Peyer's patch (tissue), 4 donors: ENCODE measurements at regions not wholly inside any gene's neighbourhood (a gene's known extent, or its start where the extent isn't known, plus 50 kb on each side); places are given as distances from the start of the nearest gene placed in this dataset.
A peak's percentile ranks its signal among the peaks of the same experiment; 100 is the strongest.

Experiments
- DNase-seq, 3 donors: peaks; one replicate each; pipeline ENCODE4 v3.0.0-alpha.2; 2017 to 2019
- H3K27ac ChIP-seq, 4 donors: fragments of 200-600 bp; sonication (generic); one replicate each; pipeline ENCODE4 v1.5.1; 2016 to 2019
- H3K27me3 ChIP-seq, 2 donors: fragments of 200-600 bp; sonication (generic); one replicate each; pipeline ENCODE4 v1.5.1; 2019
- H3K36me3 ChIP-seq, 3 donors: fragments of 200-600 bp; sonication (generic); one replicate each; pipeline ENCODE4 v1.5.1; 2016 to 2019
- H3K4me1 ChIP-seq, 4 donors: fragments of 200-600 bp; sonication (generic); one replicate each; pipeline ENCODE4 v1.5.1; 2016 to 2019
- H3K4me3 ChIP-seq, 4 donors: fragments of 200-600 bp; sonication (generic); 1 replicate in 3 of 4; 2 replicates in 1 of 4; pipeline ENCODE4 v1.5.1; 2016 to 2019; ENCODE audit warnings: mild to moderate bottlenecking in 1 of 4
- H3K9me3 ChIP-seq, 4 donors: fragments of 200-600 bp; sonication (generic); one replicate each; pipeline ENCODE4 v1.5.1; 2016 to 2019; ENCODE audit warnings: mild to moderate bottlenecking in 1 of 4
- POLR2A ChIP-seq, 2 donors: fragments of 450-650 bp; IDR thresholded peaks; one replicate each; pipeline ENCODE4 v1.5.1; 2017; ENCODE audit warnings: antibody characterized with exemption in 2 of 2, mild to moderate bottlenecking in 2 of 2, moderate library complexity in 2 of 2
- TF ChIP-seq, protein P1 (sequence below), 6 experiments: fragments of 450-650 bp in 4 of 6; fragments of 200-600 bp in 2 of 6; sonication (generic) in 1 of 6; IDR thresholded peaks; one replicate each; pipeline ENCODE4 v1.5.1; 2017 to 2019; ENCODE audit warnings: antibody characterized with exemption in 6 of 6, mild to moderate bottlenecking in 3 of 6, moderate library complexity in 1 of 6

DNA sequence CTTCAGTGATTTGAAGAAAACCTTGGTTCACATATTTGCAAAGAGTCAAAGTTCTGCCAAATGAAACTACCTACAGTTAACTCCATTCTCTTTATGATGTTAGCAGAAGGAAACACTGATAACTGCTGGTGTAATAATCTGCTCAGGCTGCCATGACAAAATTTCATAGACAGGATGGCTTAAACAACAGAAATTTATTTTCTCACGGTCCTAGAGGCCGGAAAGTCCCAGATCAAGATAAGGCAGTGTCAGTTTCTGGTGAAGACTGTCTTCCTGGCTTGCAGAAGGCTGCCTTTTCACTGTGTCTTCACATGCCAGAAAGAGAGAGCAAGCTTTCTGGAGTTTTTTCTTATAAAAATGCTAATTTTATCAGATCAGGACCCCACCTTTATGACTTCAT lies 102.4 kb upstream of the PARP8 start:
- no peak for DNase-seq
- TF ChIP-seq, protein P1, sequence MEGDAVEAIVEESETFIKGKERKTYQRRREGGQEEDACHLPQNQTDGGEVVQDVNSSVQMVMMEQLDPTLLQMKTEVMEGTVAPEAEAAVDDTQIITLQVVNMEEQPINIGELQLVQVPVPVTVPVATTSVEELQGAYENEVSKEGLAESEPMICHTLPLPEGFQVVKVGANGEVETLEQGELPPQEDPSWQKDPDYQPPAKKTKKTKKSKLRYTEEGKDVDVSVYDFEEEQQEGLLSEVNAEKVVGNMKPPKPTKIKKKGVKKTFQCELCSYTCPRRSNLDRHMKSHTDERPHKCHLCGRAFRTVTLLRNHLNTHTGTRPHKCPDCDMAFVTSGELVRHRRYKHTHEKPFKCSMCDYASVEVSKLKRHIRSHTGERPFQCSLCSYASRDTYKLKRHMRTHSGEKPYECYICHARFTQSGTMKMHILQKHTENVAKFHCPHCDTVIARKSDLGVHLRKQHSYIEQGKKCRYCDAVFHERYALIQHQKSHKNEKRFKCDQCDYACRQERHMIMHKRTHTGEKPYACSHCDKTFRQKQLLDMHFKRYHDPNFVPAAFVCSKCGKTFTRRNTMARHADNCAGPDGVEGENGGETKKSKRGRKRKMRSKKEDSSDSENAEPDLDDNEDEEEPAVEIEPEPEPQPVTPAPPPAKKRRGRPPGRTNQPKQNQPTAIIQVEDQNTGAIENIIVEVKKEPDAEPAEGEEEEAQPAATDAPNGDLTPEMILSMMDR (IDR thresholded peaks at IDR 0.05): peak in 1 of 6 experiments; percentile 2
- TF ChIP-seq POLR2A (IDR thresholded peaks at IDR 0.05): no peak
- Histone ChIP-seq H3K9me3 (no peaks in the 10 kb centered on the region), H3K4me1 (no peaks in the 10 kb centered on the region), H3K27me3 (no peaks in the 10 kb centered on the region), H3K4me3 (no peak overlapping the region), H3K36me3 (no peaks in the 10 kb centered on the region), H3K27ac (no peak overlapping the region)

- Histone ChIP-seq H3K4me1 (no peaks in the 10 kb centered on the region), H3K4me3 (no peak overlapping the region), H3K9me3 (no peaks in the 10 kb centered on the region), H3K27me3 (no peaks in the 10 kb centered on the region), H3K27ac (no peak overlapping the region), H3K36me3 (no peaks in the 10 kb centered on the region)
- no peak for TF ChIP-seq POLR2A (IDR thresholded peaks at IDR 0.05)
- TF ChIP-seq, protein P1 (IDR thresholded peaks at IDR 0.05): no peak
- no peak for DNase-seq
Observed at GRCh38 chr5:50564558-50564957, 101.9 kb upstream of the PARP8 start.

- no peak for DNase-seq
- H3K36me3 ChIP-seq: no peaks in the 10 kb centered on the region
- TF ChIP-seq, protein P1 (IDR thresholded peaks at IDR 0.05): no peak
- TF ChIP-seq POLR2A (IDR thresholded peaks at IDR 0.05): no peak
Observed at GRCh38 chr5:50574121-50574520, 92.3 kb upstream of the PARP8 start.

DNA sequence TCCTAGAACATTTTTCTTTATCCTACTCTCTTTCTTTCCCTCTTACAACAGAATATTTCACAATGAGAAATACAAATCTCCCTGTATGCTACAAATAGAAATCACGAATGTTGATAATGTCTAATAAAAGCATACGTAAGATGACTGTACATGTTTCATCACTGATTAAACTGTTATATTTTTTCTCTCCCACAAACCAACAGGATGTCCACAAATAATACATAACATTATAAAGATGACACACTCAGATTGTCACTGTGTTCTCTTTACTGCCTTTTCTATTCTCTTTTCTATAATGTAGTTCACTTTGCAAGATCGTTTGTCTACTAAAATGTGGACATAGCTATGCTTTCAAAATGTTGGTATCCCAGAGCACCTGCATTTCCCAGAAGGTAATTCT lies 90.7 kb upstream of the PARP8 start:
- no peak overlapping the region for H3K4me3 ChIP-seq
- no peak overlapping the region for H3K27ac ChIP-seq
- H3K9me3 ChIP-seq: no peaks in the 10 kb centered on the region
- H3K27me3 ChIP-seq: no peaks in the 10 kb centered on the region
- TF ChIP-seq, protein P1 (IDR thresholded peaks at IDR 0.05): no peak
- TF ChIP-seq POLR2A (IDR thresholded peaks at IDR 0.05): no peak
- no peaks in the 10 kb centered on the region for H3K4me1 ChIP-seq
- H3K36me3 ChIP-seq: no peaks in the 10 kb centered on the region
- no peak for DNase-seq

More at GRCh38 chr5:50574121-50574520, 92.3 kb upstream of the PARP8 start:
- Histone ChIP-seq H3K4me3 (no peak overlapping the region), H3K27ac (no peak overlapping the region), H3K27me3 (no peaks in the 10 kb centered on the region), H3K9me3 (no peaks in the 10 kb centered on the region), H3K4me1 (no peaks in the 10 kb centered on the region)

GRCh38 chr5:50576265-50576664 lies 90.2 kb upstream of the PARP8 start:
- H3K9me3 ChIP-seq: no peaks in the 10 kb centered on the region
- TF ChIP-seq, protein P1 (IDR thresholded peaks at IDR 0.05): no peak
- TF ChIP-seq POLR2A (IDR thresholded peaks at IDR 0.05): no peak
- no peak overlapping the region for H3K27ac ChIP-seq
- H3K36me3 ChIP-seq: no peaks in the 10 kb centered on the region
- no peak for DNase-seq
- H3K27me3 ChIP-seq: no peaks in the 10 kb centered on the region
- no peak overlapping the region for H3K4me3 ChIP-seq
- no peaks in the 10 kb centered on the region for H3K4me1 ChIP-seq

DNA sequence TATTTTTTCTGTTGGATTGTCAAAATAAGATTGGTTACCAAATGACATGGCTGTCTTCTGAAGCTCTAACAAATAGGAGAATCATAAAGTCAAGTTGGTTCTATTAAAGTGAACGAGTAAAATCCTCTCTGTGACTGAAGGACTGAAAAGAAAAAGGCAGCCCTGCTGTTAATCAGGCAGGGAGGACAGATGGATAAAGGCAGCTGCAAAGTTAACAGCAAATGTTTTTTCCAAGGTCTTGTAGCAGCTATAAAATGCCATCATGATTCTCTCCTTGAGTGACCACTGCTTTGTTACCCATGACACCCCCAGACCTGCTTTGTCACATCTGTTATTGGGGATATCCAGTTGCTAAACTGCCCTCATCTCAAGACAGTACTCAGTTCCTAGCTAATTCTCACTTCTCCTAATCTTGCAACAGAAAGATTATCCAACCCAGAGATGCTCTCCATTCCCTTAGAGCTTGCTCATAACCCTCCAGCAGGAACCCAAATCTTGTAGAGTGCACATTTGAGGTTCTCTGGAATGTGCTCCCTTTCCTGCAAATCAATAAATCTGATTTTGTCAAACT lies 89.7 kb upstream of the PARP8 start:
- no peak overlapping the region for H3K27ac ChIP-seq
- TF ChIP-seq, protein P1 (IDR thresholded peaks at IDR 0.05): no peak
- TF ChIP-seq POLR2A (IDR thresholded peaks at IDR 0.05): no peak
- H3K4me1 ChIP-seq: no peaks in the 10 kb centered on the region
- no peak for DNase-seq
- no peaks in the 10 kb centered on the region for H3K36me3 ChIP-seq
- H3K27me3 ChIP-seq: no peaks in the 10 kb centered on the region
- H3K4me3 ChIP-seq: no peak overlapping the region
- H3K9me3 ChIP-seq: no peaks in the 10 kb centered on the region
